GM12872 (cell line): ENCODE measurements at regions not wholly inside any gene's neighbourhood (a gene's known extent, or its start where the extent isn't known, plus 50 kb on each side); places are given as distances from the start of the nearest gene placed in this dataset.

Experiments used
- CTCF ChIP-seq: IDR thresholded peaks from 3 replicates; pipeline ENCODE4 v1.5.1; 2011; ENCODE audit warnings: low read depth, mild to moderate bottlenecking, low read length, moderate library complexity; ENCODE audit not compliant: insufficient read depth

DNA sequence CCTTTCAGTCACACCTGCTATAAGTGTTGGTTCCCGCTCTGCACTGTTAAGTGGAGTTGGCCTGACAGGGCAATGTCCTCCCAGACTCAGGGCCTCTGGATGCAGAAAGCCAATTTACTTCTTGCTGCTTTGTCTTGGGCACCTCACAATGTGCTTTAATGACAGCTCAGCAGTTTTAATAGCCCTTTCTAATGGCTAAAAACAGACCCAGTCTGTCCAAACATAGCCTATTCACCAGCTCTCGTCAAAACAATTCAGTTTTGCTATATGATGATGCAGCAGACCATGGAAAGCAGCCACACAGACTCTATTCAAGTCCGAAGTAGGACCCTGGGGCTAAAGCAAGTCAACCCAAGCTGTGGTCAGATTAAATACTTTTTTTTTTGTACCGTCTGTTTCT is 529.1 kb upstream of the SEMA6A start:
- TF ChIP-seq CTCF: no peak

GRCh38 chr5:117102591-117102990 is 528.0 kb upstream of the SEMA6A start:
- TF ChIP-seq CTCF: no peak

DNA sequence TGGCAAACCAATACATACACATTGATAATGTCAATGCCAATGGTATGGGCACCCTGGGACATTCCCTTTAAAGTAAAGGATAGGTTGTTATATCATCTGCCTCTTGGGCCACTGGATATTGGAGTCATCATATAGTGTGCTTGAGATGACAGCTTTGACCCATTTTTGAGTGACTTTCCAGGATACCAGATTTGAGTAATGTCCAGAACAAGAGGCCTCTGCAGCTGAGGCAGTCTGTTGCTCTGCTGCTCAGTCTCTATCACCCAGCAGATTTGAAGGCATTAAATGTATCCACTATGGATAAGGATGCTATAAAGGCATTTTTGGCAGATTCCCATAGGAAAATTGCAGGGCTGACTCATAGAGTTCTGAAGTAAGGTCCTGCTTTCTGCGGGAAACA is 525.6 kb upstream of the SEMA6A start:
- TF ChIP-seq CTCF: no peak

- no peak for TF ChIP-seq CTCF
Observed at GRCh38 chr5:117098094-117098493, 523.5 kb upstream of the SEMA6A start.

GRCh38 chr5:117095346-117096332 is 521.0 kb upstream of the SEMA6A start:
- no peak for TF ChIP-seq CTCF

DNA sequence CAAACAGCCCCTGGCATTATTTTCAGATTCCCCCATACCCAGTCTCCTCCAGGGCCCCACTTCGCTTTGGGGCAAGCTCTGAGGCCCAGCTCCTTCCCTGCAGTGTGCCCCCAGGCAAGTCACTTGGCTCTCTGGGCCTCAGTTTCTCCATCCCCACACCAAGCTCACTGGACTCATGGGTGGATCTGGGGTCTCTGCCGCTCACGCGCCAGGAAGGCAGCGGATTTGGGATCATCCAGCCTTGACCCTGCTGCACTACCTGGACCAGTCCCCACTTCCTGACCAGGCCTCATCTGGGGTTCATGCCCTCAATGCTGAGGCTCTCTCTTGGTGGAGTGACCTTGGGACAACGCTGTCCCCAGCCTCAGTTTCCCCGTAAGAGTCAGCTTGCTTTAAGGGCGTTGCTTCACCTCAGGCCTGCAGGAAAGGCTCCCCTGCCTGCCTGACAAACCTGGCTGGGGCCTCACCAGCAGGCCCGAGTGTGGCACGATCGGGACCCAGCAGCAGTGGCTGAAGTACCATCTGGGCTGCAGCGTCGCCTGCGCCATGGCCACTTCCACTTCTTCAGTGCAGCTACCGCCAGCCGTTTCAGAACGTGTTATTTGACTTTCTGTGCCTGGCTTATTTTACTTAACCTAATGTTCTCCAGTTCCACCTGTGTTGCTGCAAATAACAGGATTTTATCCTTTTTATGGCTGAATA is 519.6 kb upstream of the SEMA6A start:
- no peak for TF ChIP-seq CTCF

DNA sequence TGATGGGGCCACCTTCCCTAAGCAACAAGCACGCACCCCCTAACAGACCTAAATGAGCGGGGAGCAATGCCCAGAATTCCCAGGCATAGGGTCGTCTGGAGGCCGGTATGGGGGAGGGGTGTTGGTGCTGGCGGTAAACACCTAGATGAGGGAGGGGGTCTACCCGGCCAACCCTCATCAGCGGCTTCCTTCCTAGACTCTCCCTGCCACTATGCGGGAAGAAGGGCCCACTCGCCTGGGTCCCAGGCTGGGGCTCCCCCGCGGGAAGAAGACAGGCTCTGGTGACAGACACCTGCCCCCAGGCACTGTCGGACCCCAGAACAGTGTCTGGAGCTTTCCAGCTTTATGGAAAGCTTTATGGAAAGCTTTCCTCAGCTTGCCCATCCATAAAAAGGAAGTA is 519.0 kb upstream of the SEMA6A start:
- no peak for TF ChIP-seq CTCF
